H1 (cell line): ENCODE measurements at regions not wholly inside any gene's neighbourhood (a gene's known extent, or its start where the extent isn't known, plus 50 kb on each side); places are given as distances from the start of the nearest gene placed in this dataset.

Source experiments
- CHD7 ChIP-seq: fragments of 300-600 bp; sonication (generic); IDR thresholded peaks from 2 replicates; pipeline ENCODE4 v1.7.1; 2012; ENCODE audit warnings: low read length, moderate library complexity, mild to moderate bottlenecking, inconsistent platforms; ENCODE audit not compliant: insufficient replicate concordance
- POU5F1 ChIP-seq: IDR thresholded peaks from 2 replicates; pipeline ENCODE4 v1.6.1; 2011; ENCODE audit warnings: low read depth, mild to moderate bottlenecking, low read length, moderate library complexity
- SIX5 ChIP-seq: IDR thresholded peaks from 2 replicates; pipeline ENCODE4 v1.6.1; 2011; ENCODE audit warnings: mild to moderate bottlenecking, low read depth, low read length
- SP2 ChIP-seq: IDR thresholded peaks from 2 replicates; pipeline ENCODE4 v1.6.1; 2012; ENCODE audit warnings: mild to moderate bottlenecking, low read length, inconsistent platforms

GRCh38 chr18:2354292-2354691, 217.0 kb downstream of the METTL4 start (continued):
- no peak for TF ChIP-seq CHD7
- no peak for TF ChIP-seq SIX5
- TF ChIP-seq POU5F1 = no peak
- TF ChIP-seq SP2 = no peak
